Endothelial cell (in vitro differentiated cells): ENCODE measurements at regions not wholly inside any gene's neighbourhood (a gene's known extent, or its start where the extent isn't known, plus 50 kb on each side); places are given as distances from the start of the nearest gene placed in this dataset.

Experiments
- DNase-seq: peaks from one replicate; pipeline ENCODE4 v3.0.0; 2021; ENCODE audit warnings: low spot score
- H3K27ac Mint-ChIP-seq: one replicate; pipeline ENCODE4 v1.8.0; 2021; ENCODE audit warnings: mixed read lengths, inconsistent platforms; ENCODE audit not compliant: unreplicated experiment
- H3K27me3 Mint-ChIP-seq: one replicate; pipeline ENCODE4 v1.8.0; 2021; ENCODE audit warnings: mild to moderate bottlenecking, moderate library complexity, mixed read lengths, inconsistent platforms; ENCODE audit not compliant: unreplicated experiment
- H3K36me3 Mint-ChIP-seq: one replicate; pipeline ENCODE4 v1.8.0; 2021; ENCODE audit warnings: mild to moderate bottlenecking, low read depth, mixed read lengths, inconsistent platforms; ENCODE audit not compliant: unreplicated experiment
- H3K4me1 Mint-ChIP-seq: one replicate; pipeline ENCODE4 v1.8.0; 2021; ENCODE audit warnings: mild to moderate bottlenecking, mixed read lengths, inconsistent platforms; ENCODE audit not compliant: unreplicated experiment
- H3K4me3 Mint-ChIP-seq: one replicate; pipeline ENCODE4 v1.8.0; 2021; ENCODE audit warnings: mild to moderate bottlenecking, mixed read lengths, inconsistent platforms; ENCODE audit not compliant: unreplicated experiment
- H3K9me3 Mint-ChIP-seq: one replicate; pipeline ENCODE4 v1.8.0; 2021; ENCODE audit warnings: mixed read lengths, inconsistent platforms; ENCODE audit not compliant: unreplicated experiment
- TF ChIP-seq, protein P1 (sequence below): fragments of 200-600 bp; sonication (generic); IDR thresholded peaks from one replicate; pipeline ENCODE4 v1.5.0; 2021; ENCODE audit warnings: antibody characterized with exemption; ENCODE audit not compliant: unreplicated experiment

DNA sequence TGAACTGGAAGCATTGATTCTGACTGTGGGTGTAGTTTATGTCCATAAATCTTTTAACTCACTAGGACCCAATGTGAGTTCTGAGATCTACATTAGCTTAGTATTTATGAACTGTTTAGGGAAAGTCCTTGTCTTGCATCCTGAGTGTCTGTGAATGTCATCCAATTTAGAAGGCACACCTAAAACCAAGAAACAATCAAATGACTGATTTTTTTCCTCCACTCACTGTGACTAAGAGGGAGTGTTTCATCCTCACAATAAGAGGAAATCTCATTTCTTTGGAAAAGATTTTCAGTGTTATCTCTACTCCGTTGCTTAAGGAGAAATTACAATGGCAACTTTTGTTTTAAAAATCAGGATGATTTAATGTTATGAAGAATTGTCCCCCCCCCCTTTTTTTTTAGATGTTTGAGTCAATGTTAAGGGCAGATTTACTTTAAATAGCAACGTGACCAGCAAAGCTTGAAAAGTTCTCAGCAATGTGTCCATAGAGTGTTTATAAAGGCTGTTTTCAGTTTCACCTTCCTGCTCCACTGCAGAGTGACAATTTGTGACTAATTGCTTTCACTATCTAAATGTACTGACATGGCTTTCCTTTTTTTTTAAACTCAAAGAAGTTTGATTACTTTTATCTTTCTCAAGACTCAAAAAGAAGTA lies 173.0 kb downstream of the SPCS3 start:
- DNase-seq, result no peak
- Mint-ChIP-seq H3K4me3 (no peak overlapping the region), H3K36me3 (no peaks in the 10 kb centered on the region), H3K9me3 (no peaks in the 10 kb centered on the region), H3K27me3 (no peaks in the 10 kb centered on the region), H3K4me1 (peaks cover 10% of the 10 kb centered on the region), H3K27ac (peak overlapping the region; percentile 83)
- TF ChIP-seq, protein P1, sequence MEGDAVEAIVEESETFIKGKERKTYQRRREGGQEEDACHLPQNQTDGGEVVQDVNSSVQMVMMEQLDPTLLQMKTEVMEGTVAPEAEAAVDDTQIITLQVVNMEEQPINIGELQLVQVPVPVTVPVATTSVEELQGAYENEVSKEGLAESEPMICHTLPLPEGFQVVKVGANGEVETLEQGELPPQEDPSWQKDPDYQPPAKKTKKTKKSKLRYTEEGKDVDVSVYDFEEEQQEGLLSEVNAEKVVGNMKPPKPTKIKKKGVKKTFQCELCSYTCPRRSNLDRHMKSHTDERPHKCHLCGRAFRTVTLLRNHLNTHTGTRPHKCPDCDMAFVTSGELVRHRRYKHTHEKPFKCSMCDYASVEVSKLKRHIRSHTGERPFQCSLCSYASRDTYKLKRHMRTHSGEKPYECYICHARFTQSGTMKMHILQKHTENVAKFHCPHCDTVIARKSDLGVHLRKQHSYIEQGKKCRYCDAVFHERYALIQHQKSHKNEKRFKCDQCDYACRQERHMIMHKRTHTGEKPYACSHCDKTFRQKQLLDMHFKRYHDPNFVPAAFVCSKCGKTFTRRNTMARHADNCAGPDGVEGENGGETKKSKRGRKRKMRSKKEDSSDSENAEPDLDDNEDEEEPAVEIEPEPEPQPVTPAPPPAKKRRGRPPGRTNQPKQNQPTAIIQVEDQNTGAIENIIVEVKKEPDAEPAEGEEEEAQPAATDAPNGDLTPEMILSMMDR, result no peak

DNA sequence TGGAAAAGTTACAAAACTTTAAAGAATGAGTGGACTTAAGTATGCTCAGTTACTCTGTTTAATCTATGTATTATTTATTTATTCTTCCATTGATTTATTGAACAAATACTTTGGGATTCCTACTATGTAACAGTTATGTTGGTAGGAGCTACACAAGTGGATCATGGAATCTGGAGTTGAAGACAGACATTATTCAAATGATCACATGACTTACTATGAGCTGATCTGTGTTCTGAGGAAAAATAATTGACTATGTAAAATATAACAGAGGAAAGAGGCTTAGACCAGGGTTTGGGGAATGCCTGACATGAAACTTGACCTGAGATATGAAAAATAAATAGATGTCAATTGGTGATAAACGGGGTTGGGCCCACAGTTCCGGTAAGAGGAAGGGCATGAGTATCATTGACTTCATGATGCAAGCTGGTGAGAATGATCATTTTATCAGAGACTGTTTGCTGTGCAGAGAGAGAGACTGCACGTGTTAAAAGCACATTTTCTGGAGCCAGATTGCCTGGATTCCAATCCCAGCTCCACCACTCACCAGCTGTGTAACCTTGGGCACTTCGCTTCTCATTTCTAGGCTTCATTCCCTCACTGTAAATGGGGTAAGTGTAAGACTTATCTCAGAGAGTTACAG lies 179.0 kb downstream of the SPCS3 start:
- no peaks in the 10 kb centered on the region for H3K9me3 Mint-ChIP-seq

DNA sequence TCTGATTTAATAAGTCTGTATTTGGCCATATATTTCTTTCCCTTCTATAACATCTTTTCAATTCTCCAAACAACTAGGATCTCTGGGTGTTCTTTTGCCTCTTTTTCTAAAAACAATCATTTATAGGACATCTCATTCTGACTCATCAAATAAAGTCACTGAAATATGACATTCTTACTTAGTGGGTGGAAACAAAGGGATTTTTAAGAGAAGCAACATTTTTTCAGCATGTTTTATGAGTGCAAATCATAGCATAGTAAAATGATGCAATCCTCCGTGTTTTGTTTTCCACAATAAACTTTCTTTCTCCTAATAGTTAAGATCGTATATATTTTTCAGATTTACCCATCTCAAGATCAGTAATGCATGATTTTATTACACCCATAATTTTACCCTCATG lies 179.8 kb downstream of the SPCS3 start:
- H3K36me3 Mint-ChIP-seq, result no peaks in the 10 kb centered on the region
- TF ChIP-seq, protein P1, result no peak
- no peak overlapping the region for H3K4me3 Mint-ChIP-seq
- no peaks in the 10 kb centered on the region for H3K27me3 Mint-ChIP-seq
- H3K4me1 Mint-ChIP-seq, result peaks cover 2% of the 10 kb centered on the region
- H3K9me3 Mint-ChIP-seq, result no peaks in the 10 kb centered on the region
- no peak overlapping the region for H3K27ac Mint-ChIP-seq
- no peak for DNase-seq

More for the DNA sequence above, 179.0 kb downstream of the SPCS3 start:
- Mint-ChIP-seq H3K4me1 (peaks cover 2% of the 10 kb centered on the region), H3K36me3 (no peaks in the 10 kb centered on the region), H3K27me3 (no peaks in the 10 kb centered on the region), H3K27ac (no peak overlapping the region), H3K4me3 (no peak overlapping the region)
- TF ChIP-seq, protein P1, result no peak
- DNase-seq, result no peak

DNA sequence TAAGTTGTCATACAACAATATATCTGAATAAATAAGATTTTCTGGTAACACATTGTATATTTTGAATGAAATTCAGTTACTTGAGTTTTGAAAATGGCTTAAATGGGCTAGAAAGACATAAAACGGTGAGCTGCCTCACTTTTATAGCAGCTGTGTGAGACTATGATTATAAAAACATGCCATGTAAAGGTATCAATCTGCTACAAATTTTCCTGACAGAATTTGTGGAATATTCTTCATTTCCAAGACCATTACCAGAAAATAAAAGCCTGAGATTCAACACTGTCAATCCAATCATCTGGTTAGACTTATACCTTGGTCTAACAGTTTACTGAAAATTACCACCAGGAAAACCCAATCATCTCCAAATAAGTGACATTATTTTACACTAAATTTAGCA lies 181.1 kb downstream of the SPCS3 start:
- Mint-ChIP-seq H3K4me1 (no peaks in the 10 kb centered on the region), H3K4me3 (no peak overlapping the region), H3K27ac (no peak overlapping the region), H3K9me3 (no peaks in the 10 kb centered on the region), H3K27me3 (no peaks in the 10 kb centered on the region), H3K36me3 (no peaks in the 10 kb centered on the region)
- TF ChIP-seq, protein P1, result no peak
- DNase-seq, result no peak

DNA sequence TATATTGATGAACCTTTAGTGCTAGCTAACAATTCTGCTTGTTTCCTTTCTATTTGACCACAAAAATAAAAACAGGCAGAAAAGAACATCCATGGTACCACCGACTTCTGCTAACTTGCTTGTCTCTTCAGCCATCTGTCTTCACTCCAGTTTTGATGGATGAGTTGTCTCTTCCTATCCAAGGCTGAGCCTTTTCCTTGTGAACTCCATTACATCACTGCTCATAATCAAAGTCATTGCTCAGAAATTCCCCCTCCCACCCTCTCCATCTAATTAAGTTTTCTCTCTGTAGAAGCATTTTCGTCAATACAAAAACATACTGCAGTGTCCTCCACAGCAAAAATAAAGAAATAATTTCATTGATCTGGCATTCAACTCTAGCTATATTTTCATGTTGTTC lies 184.4 kb downstream of the SPCS3 start:
- Mint-ChIP-seq H3K4me3 (no peak overlapping the region), H3K27ac (no peak overlapping the region), H3K4me1 (peaks cover 15% of the 10 kb centered on the region), H3K27me3 (no peaks in the 10 kb centered on the region), H3K9me3 (no peaks in the 10 kb centered on the region), H3K36me3 (no peaks in the 10 kb centered on the region)
- DNase-seq, result no peak
- TF ChIP-seq, protein P1, result no peak
